AG09309 (cell line): ENCODE measurements at regions not wholly inside any gene's neighbourhood (a gene's known extent, or its start where the extent isn't known, plus 50 kb on each side); places are given as distances from the start of the nearest gene placed in this dataset.

ENCODE experiments used
- DNase-seq: peaks from one replicate; pipeline ENCODE4 v3.0.0-alpha.2; 2010; ENCODE audit warnings: low read depth
- H3K4me3 ChIP-seq: 2 replicates; pipeline ENCODE4 v1.5.1; 2011; ENCODE audit warnings: mild to moderate bottlenecking, low read depth, low read length, moderate library complexity; ENCODE audit not compliant: control insufficient read depth
- CTCF ChIP-seq: IDR thresholded peaks from 2 replicates; pipeline ENCODE4 v1.5.1; 2011; ENCODE audit warnings: mild to moderate bottlenecking, low read depth, low read length, inconsistent platforms; ENCODE audit not compliant: insufficient read depth, control insufficient read depth; ENCODE audit errors: missing control alignments

DNA sequence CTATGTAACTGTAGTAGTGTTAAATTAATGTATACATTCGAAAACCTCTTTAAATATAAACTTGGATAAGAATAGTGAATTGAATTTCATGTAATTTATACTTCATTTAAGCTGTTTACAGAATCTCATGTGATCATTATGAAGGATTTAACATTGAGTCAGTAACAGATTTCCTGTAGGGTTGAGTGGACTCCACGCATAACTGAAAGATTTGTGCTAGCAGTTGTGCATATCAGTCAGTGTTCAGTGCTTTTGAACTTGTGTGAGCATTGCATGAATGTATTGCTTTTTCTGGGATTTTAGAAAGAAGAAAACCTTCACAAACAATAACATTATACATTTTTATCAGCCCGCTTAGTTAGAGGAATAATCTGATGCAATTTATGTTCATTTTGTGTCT lies 1435.3 kb downstream of the LRFN5 start:
- no peak overlapping the region for H3K4me3 ChIP-seq
- no peak for TF ChIP-seq CTCF
- no peak for DNase-seq

GRCh38 chr14:43041207-43041606 lies 1434.5 kb downstream of the LRFN5 start:
- no peak for TF ChIP-seq CTCF
- no peak overlapping the region for H3K4me3 ChIP-seq
- DNase-seq, result no peak

GRCh38 chr14:43039881-43040280 lies 1433.2 kb downstream of the LRFN5 start:
- no peak for DNase-seq
- TF ChIP-seq CTCF, result no peak
- H3K4me3 ChIP-seq, result no peak overlapping the region

DNA sequence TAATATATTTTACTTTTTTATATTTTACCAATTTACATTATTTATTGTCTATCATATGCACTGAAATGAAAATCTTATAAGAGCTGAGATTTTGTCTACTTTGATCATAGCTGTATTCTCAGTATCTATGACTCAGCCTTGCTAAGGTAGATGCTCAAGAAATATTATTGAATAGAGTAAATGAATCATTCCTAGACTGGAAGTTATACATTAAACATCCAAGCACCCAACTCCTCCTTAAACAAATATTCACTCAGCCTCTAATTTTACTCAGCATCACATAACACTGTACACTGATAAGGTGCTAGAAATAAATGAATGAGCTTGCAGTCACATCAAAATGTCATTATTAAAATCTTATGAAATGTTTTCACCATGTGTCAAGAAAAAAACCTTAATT lies 1424.9 kb downstream of the LRFN5 start:
- TF ChIP-seq CTCF, result no peak
- DNase-seq, result no peak
- H3K4me3 ChIP-seq, result no peak overlapping the region

DNA sequence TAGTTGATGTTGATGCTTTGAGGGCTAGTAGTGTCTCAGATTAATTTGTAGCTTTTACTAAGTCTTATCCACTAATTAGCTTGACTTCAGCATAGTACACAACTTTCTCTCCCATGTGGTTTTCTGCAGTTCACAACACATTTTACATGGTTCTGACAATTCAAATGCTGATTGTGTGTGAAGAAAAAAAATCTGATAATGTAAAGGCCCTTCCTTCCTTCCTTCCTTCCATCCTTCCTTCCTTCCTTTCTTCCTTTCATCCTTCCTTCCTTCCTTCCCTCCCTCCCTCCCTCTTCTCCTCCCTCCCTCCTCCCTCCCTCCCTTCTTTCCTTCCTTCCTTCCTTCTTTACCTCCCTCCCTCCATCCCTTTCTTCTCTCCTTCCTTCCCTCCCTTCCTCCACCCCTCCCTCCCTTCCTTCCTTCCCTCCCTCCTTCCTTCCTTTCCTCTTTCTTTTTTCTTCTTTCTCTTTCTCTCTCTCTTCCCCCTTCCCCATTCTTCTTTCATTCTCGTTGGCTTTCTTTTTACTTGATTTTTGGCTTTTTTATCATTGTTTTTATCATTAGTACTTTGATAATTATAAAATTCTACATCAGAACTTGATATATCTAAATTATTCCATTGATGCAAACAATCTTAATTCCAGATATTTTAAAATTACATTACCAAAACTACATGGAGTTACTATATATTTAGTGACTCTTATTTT lies 1415.6 kb downstream of the LRFN5 start:
- no peak for TF ChIP-seq CTCF
- DNase-seq, result no peak
- no peak overlapping the region for H3K4me3 ChIP-seq

DNA sequence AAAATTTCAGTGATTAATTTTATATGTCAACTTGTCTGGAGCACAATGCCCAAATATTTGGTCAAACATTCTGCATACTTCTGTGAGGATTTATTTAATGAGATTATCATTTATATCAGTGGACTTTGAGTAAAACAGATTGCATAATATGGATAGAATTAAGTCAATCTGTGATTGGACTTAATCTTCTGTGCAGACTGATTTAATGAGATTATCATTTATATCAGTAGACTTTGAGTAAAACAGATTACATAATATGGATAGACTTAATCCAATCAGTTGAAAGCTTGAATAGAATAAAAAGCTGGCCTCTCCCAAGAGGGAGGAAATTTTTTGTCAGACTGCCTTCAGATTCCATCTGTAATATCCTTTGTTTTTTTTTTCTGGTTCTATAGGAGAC lies 1413.2 kb downstream of the LRFN5 start:
- no peak for DNase-seq
- TF ChIP-seq CTCF, result no peak
- H3K4me3 ChIP-seq, result no peak overlapping the region
